ENCODE measurements at regions not wholly inside any gene's neighbourhood (a gene's known extent, or its start where the extent isn't known, plus 50 kb on each side); places are given as distances from the start of the nearest gene placed in this dataset.

DNA sequence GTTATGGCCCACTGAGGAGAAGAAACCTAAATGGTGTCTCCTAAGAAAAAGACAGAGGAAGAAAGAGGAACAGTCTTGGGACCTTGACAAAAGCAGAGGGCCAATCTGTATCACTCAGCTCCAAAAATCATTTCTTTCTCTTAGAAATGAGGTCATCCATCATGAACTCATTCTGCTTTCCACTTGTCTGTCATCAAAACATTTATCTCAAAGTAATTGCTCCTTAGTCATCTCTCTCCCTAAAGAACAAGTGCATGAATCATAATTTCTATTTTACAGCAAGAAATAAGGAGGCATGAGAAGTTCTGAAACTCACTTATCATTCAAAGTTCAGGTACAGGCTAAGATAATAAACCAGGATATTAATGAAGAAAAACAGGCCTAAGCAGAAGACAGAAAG is 375.6 kb downstream of the KCNA4 start:
- no peak for DNase-seq
- no peaks in the 10 kb centered on the region for H3K36me3 Mint-ChIP-seq (ENCODE audit: insufficient read depth, unreplicated experiment)
- BruUV-seq (replicated peaks) = no TSS peak
- TF ChIP-seq, protein P1, sequence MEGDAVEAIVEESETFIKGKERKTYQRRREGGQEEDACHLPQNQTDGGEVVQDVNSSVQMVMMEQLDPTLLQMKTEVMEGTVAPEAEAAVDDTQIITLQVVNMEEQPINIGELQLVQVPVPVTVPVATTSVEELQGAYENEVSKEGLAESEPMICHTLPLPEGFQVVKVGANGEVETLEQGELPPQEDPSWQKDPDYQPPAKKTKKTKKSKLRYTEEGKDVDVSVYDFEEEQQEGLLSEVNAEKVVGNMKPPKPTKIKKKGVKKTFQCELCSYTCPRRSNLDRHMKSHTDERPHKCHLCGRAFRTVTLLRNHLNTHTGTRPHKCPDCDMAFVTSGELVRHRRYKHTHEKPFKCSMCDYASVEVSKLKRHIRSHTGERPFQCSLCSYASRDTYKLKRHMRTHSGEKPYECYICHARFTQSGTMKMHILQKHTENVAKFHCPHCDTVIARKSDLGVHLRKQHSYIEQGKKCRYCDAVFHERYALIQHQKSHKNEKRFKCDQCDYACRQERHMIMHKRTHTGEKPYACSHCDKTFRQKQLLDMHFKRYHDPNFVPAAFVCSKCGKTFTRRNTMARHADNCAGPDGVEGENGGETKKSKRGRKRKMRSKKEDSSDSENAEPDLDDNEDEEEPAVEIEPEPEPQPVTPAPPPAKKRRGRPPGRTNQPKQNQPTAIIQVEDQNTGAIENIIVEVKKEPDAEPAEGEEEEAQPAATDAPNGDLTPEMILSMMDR (IDR thresholded peaks at IDR 0.05; ENCODE audit: unreplicated experiment) = no peak
- no peaks in the 10 kb centered on the region for H3K4me1 Mint-ChIP-seq (ENCODE audit: low read depth, unreplicated experiment)
- no peak overlapping the region for H3K4me3 Mint-ChIP-seq (ENCODE audit: low read depth, unreplicated experiment)
- peaks cover 2% of the 10 kb centered on the region for H3K9me3 Mint-ChIP-seq (ENCODE audit: low read depth, unreplicated experiment)
- CTCF ChIA-PET = no interaction called here
- peaks cover 9% of the 10 kb centered on the region for H3K27me3 Mint-ChIP-seq (ENCODE audit: unreplicated experiment)
- intact Hi-C loops (cut with micrococcal nuclease; ENCODE audit: unreplicated experiment) = no loop called here
- no peak overlapping the region for H3K27ac Mint-ChIP-seq (ENCODE audit: unreplicated experiment)

DNA sequence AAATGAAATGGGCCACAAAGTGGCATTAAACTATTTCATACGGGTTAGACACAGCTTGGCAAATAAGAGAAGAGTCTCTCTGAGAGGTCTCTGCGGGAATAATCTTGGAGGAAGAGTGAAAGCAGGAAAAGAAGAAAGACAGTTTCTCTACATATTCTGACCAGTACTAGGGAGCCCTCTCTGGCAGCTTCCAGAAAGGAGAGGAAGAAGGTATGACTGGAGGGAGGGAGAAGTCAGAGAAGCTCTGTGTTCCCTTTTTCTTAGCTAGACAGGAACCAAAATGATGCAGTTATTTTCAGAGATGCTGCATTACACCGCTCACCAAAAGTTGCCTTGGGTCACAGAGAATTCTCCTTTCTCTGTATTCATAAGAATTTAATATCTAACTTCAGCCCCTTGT is 382.1 kb downstream of the KCNA4 start:
- no peak overlapping the region for H3K27ac Mint-ChIP-seq (ENCODE audit: unreplicated experiment)

DNA sequence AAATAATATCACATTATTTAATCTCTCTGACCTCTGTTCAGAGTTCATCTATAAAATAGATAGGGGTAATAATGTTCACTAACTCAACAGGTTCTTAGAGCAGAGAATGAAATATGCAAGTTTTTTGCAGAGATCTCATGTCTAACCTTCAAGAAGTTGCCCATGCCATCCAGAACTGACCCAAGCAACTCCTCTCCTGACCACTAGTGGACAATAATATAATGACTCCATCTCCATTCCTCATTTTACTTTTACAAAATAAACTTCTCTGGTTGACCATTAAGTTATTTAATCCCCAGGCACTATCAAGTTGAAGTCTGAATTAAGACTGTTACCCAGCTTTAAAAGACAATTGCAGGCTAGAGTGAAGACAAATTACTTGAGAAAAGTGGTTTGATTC is 382.6 kb downstream of the KCNA4 start:
- TF ChIP-seq, protein P1 (IDR thresholded peaks at IDR 0.05; ENCODE audit: unreplicated experiment) = no peak
- Mint-ChIP-seq H3K27me3 (ENCODE audit: unreplicated experiment) (peaks cover 36% of the 10 kb centered on the region), H3K9me3 (ENCODE audit: low read depth, unreplicated experiment) (no peaks in the 10 kb centered on the region), H3K36me3 (ENCODE audit: insufficient read depth, unreplicated experiment) (no peaks in the 10 kb centered on the region), H3K4me1 (ENCODE audit: low read depth, unreplicated experiment) (no peaks in the 10 kb centered on the region), H3K27ac (ENCODE audit: unreplicated experiment) (no peak overlapping the region), H3K4me3 (ENCODE audit: low read depth, unreplicated experiment) (no peak overlapping the region)
- DNase-seq = no peak
- intact Hi-C loops (cut with micrococcal nuclease; ENCODE audit: unreplicated experiment) = loop anchor here (1.0 kb wide), 1 partner anchor 202 kb away; no protein-coding TSS in a partner anchor
- no TSS peak for BruUV-seq (replicated peaks)
- CTCF ChIA-PET = no interaction called here

More for the DNA sequence above, 382.1 kb downstream of the KCNA4 start:
- no peak for DNase-seq
- CTCF ChIA-PET = no interaction called here
- Mint-ChIP-seq H3K4me3 (ENCODE audit: low read depth, unreplicated experiment) (no peak overlapping the region), H3K4me1 (ENCODE audit: low read depth, unreplicated experiment) (no peaks in the 10 kb centered on the region), H3K36me3 (ENCODE audit: insufficient read depth, unreplicated experiment) (no peaks in the 10 kb centered on the region), H3K27me3 (ENCODE audit: unreplicated experiment) (peaks cover 36% of the 10 kb centered on the region), H3K9me3 (ENCODE audit: low read depth, unreplicated experiment) (no peaks in the 10 kb centered on the region)
- TF ChIP-seq, protein P1 (IDR thresholded peaks at IDR 0.05; ENCODE audit: unreplicated experiment) = no peak
- no TSS peak for BruUV-seq (replicated peaks)
- intact Hi-C loops (cut with micrococcal nuclease; ENCODE audit: unreplicated experiment) = loop anchor here (1.0 kb wide), 1 partner anchor 202 kb away; no protein-coding TSS in a partner anchor

DNA sequence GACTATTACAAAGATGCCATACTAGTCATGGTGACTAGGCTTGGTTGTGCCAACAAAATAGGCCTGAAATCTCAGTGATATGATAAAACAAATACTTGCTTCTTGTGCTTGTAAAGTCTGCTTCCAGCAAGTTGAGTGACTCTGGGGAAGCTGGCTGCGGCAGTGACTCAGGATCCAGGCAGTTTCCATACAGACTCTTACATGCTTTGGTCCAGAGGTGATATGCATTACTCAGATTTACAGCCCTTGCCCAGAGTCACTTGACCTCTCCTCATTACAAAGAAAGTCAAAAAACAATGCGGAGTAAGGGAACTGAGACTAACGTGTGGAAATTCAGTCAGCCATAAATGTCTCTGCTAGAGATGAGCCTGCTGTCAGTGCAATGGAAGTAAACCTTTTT is 387.5 kb downstream of the KCNA4 start:
- H3K27me3 Mint-ChIP-seq (ENCODE audit: unreplicated experiment) = peaks cover 43% of the 10 kb centered on the region
- intact Hi-C loops (cut with micrococcal nuclease; ENCODE audit: unreplicated experiment) = no loop called here
- CTCF ChIA-PET = no interaction called here
- BruUV-seq (replicated peaks) = no TSS peak
- H3K36me3 Mint-ChIP-seq (ENCODE audit: insufficient read depth, unreplicated experiment) = no peaks in the 10 kb centered on the region
- no peak for DNase-seq
- H3K4me3 Mint-ChIP-seq (ENCODE audit: low read depth, unreplicated experiment) = no peak overlapping the region
- TF ChIP-seq, protein P1 (IDR thresholded peaks at IDR 0.05; ENCODE audit: unreplicated experiment) = no peak
- no peak overlapping the region for H3K27ac Mint-ChIP-seq (ENCODE audit: unreplicated experiment)
- H3K9me3 Mint-ChIP-seq (ENCODE audit: low read depth, unreplicated experiment) = no peaks in the 10 kb centered on the region
- no peaks in the 10 kb centered on the region for H3K4me1 Mint-ChIP-seq (ENCODE audit: low read depth, unreplicated experiment)

All from Calu3 (cell line).